GM19238 (cell line): ENCODE measurements at regions not wholly inside any gene's neighbourhood (a gene's known extent, or its start where the extent isn't known, plus 50 kb on each side); places are given as distances from the start of the nearest gene placed in this dataset.

Source experiments
- DNase-seq: peaks from one replicate; pipeline ENCODE4 v3.0.0; 2011; ENCODE audit warnings: low spot score; ENCODE audit not compliant: insufficient read length

GRCh38 chr5:171601266-171601881 is 181.9 kb downstream of the FGF18 start:
- DNase-seq: no peak

DNA sequence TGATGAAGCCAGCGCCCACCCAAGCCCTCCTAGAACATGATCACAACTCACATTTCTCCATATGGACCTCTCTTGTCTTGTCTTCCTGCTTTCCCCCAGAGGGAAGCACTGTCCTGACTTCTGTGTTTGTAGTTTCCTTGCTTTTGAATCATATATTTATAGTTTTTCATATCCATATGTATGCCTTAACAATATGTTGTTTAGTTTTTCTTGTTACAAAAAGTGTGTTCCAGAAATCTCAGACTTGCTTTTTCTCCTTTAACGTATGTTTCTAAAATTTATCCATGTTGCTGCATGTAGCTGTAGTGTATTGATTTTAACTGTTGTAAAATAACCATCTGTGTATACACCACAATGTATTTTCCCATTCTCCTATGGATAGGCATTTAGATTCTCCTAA is 182.0 kb upstream of the SMIM23 start:
- no peak for DNase-seq

- DNase-seq: no peak
Measured at GRCh38 chr5:171604195-171604594, 181.4 kb upstream of the SMIM23 start.

GRCh38 chr5:171606414-171607024 is 179.1 kb upstream of the SMIM23 start:
- no peak for DNase-seq

DNA sequence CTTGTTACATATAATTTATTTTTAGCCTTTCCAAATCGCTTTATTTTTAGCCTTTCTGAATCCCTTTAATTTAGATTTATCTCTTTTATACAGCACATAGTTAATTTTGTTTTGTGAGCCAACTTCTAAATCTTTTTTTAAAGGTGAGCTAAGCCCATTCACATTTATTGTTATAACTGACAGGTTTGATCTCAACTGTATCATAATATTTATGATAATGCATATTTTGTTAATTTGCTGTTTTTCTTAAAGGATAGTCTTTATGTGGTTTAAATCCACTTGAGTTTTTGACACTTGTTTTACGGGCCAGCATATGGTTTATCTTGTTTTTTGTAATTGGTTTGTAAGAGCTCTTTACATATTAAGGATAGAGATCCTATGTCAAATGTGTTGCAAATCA is 177.8 kb upstream of the SMIM23 start:
- no peak for DNase-seq

DNA sequence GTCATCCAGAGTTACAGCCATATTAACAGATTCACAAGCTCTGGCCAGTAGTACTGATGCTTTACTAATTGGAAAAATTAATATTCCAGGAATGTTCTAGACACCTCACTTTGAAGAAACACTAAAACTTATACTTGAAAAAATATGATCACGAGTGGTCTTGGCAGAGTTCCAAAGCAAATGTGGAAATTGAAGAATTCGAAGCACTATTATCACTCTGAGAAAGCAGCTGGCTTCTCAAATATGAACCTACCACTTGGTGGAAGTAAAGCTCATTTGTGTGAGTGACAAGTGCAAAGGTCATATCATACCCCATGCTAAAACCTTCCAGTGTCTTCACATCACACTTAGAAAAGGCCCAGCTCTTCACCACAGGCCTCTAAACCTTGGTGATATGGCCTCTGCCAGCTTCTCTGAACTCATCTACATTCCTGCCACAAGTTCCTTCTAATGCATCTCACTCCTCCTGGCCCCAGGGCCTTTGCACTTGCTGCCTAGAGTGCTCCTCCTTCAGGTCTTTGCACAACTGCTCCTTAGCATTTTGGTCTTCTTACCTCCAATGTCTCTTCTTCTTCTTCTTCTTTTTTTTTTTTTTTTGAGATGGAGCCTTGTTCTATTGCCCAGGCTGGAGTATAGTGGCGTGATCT is 175.7 kb upstream of the SMIM23 start:
- no peak for DNase-seq

- no peak for DNase-seq
Measured at GRCh38 chr5:171610686-171611085, 174.9 kb upstream of the SMIM23 start.

DNA sequence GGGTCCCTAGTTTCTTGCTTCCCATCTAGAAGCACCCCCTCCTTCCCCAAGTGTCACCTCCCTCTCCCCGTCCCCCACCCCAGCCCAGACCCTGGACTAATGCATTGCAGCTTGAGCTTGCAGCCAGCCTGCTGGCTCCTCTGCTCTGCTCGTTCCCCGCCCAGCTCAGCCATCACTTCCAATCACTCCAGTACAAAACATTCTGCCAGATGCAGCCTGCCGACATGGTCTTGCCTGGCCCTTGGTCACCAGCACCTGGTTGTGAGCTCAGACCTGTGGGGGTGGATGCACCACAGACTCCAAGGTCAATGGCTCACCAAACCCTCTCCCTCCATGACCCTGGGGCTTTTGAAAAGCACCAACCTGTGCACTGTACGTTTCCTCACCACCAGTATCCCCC is 172.9 kb upstream of the SMIM23 start:
- DNase-seq: no peak

- no peak for DNase-seq
Measured at GRCh38 chr5:171614511-171614910, 171.1 kb upstream of the SMIM23 start.

DNA sequence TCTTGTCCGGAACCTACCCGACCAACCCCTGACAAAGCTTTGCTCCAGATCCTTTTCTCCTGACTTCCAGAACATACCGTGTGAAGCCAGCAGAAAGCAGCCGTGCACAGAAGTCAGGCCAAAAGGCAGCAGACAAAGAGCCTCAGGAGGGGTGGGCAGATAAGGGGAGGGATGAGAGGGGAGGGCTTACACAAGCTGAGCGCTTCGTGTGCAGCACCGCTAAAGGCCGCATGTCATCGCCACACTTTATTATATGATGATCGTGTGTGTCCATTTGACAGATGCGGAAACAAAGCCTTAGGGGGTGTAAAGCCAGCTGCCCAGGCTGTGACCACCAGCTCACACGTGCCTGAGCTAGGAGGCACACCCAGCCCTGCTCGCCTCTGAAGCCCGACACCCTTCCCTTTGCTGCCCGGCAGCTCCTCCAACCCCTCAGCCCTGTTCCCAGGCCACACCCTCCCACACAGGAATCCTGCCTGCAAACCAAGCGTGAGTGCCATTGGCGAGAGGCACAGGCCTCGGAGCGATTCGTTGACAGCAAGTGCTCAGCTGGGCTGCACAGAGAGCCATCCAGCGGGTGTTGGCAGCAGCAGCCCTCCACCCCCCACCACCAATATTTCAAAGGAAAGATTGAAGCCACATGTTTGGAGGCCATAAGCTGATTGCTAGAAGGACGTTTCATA is 170.5 kb upstream of the SMIM23 start:
- DNase-seq: no peak

DNA sequence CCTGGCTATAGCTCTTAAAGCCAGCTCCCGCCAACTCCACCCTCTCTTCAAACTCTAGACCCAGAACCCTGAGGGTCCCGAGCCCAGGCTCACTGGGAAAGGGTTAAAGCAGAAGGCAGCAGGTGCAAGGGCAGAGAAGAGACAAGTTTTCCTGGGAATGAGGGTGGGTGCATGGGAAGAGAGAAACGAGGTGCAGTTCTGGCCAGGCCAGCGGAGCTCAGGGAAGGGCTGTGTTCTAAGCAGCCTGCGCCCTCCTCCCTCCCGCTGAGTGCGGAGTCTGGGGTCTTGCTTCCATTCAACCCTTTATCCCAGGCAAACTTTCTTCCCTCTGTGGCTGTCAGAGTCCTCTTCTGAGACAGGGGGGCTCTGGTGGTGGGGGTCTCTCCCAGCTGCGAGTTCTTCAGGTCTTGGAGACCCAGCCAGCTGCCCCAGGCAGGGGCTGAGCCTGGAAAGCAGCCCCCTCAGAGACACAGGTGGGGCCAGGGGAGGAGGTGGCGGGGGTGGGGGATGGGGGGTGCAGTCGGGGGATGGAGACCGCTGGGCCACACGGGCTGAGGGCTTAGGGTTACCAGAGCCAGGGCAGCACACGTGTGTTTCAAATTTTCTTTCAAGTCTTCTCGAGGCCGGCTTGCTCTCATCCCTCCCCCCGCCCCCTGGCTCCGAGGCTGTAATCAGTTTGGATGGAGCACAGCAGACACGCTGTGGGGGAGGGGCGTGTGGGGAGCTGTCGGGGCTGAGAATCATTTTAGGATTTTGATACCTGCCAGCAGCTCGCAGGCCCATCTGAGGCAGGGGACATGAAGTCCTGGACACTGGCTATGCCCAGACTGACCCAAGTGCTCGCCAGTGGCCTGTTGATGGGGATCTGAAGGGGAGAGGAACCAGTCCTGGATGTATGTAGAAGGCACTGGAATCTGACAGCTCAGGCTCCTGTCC is 169.6 kb upstream of the SMIM23 start:
- no peak for DNase-seq

DNA sequence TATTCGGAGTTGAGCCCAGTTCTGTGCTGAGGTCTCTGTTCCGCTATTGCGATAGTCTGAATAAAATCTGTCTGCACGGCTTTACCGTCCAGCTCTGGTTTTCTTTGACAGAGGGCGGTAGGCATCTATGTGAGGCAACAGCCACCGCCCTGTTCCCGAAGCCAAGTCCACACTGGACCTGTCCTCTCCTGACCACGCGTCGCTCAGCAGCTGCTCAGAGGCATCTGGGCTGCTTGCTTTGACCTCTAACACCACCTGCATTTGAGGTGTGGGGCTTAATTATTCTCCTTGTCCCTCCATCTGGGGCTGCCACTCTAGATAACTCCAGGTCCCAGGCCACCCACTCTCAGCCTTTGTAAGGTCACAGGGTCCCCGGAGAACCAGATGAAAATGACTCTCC is 168.4 kb upstream of the SMIM23 start:
- DNase-seq: no peak

DNA sequence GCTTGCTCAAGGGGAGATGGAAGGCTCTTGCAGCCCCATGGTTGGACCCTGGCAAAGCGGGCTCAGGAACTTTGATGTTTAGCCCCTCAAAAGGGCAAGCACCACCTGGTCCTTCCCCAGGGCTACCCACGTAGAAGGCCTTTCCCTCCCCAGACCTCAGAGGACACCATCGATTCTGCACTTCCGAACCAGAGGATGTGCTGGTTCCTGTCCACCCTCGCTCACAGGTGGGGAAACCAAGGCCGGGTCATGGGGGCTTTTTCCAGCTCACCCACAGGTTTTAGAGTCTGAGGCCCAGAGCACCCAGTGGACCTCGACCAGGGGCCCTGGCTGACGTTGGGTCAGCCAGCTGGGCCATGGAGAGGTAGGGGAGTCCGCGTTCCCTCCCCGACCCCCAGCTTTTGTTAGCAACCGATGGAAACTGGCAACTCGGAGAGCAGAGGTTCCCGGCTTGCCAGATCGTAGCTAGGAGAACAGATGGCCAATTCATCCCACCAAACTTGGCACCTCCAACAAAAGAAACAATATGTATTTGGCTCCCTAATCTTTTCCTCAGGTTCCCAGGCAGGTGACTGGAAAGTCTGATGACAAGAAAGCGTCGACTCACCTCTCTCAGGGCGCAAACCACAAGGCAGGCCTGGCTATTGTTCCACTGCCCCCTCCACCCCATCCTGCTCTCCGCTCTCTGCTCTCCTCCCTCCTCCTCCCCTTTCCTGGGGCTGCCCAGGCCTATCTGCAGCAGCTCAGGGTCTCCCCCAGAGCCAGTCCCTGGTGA is 167.6 kb upstream of the SMIM23 start:
- no peak for DNase-seq

DNA sequence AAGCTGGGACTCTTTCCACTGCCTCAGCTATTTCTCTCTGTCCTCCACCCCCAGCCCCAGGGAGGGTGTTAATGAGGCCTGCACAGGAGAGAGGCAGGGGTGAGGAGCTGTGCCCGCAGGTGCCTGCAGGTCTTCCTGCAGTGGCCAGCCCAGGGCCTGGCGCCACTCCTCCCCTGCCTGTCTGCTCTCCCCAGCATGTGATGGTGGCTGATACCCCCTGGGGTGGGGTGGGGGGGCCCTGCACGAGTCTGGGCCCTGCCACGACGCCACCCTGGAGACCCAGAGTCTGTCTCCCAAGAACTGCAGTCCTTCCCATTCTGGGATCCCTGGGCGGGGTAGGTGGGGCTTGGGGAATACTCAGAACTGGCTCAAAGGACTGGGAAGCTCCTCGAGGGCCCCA is 166.4 kb upstream of the SMIM23 start:
- DNase-seq: no peak

DNA sequence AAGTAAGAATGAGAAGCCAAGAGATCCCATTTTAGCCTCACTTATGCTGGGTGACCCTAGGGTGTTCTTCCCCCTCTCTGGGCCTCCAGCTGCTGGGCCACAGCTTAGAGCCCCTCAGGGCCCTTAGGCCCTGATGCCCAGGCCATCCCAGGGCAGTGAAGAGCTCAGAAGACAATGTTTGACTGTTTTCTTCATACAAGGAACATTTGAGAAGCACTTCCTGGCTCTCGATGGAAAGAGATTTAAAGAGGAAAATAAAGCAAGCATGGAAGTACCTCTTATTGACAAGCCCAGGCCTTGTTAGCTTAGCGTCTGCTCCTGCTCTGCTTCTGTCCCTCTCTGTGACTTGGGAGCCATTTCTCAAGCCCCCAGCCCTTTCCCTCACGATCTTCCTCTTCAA is 165.9 kb upstream of the SMIM23 start:
- no peak for DNase-seq

- DNase-seq: no peak
Measured at GRCh38 chr5:171622010-171622409, 163.6 kb upstream of the SMIM23 start.

DNA sequence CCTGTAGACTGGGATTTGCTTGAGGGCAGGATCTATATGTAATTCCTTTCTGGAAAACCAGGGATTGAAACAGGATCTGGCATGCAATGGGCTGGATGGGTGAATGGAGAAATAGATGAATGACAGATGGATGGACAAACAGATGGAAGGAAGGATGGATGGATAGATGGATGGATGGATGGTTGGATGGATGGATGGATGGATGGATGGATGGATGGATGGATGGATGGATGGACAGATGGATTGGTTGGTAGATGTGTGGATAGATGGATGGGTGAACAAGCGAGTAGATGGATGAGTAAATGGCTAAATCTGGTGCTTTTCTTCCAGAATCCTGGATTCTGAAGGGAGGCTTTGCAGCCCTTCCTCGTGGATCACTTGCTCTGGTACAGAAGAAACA is 162.5 kb upstream of the SMIM23 start:
- DNase-seq: no peak

- DNase-seq: no peak
Measured at GRCh38 chr5:171623551-171624097, 162.0 kb upstream of the SMIM23 start.

DNA sequence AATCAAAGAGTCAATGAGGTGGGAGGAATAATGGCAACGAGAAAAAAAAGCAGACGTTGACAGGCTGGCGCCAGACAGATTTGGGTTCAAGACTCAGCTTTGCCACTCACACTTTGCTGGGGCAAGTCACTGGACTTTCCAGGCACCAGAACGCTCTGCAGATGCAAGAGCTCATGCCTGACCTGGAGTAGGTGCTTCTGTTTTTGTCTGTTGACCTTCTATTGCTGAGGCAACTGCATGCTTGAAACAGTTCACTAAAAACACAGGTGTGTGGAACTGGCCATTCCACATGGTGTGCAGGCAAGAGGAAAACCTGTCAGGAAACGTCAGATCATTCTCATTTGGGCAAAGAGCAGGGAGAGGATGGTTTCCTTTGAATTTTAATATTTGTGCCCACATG is 161.2 kb upstream of the SMIM23 start:
- DNase-seq: no peak

- no peak for DNase-seq
Measured at GRCh38 chr5:171625646-171626045, 160.0 kb upstream of the SMIM23 start.
